ENCODE measurements at regions not wholly inside any gene's neighbourhood (a gene's known extent, or its start where the extent isn't known, plus 50 kb on each side); places are given as distances from the start of the nearest gene placed in this dataset.

DNA sequence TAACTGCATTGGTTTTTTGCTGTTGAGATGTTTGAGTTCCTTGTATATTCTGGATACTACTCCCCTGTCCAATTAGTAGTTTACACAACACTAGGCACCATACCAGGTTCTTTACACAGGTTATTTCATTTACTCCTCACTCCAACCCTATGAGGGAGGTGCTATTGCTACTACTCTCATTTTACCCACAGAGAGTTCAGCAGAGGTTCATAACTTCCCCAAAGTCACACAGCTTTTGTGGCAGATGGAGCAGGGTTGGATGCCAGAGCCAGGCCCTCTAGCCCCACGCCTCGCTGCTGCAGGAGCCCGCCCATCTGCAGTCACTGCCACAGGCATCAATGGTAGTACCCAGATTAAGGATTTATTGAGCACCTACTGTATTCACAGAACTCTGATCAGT lies 61.7 kb upstream of the MAP3K4 start:
- Histone ChIP-seq H3K9me3 (ENCODE audit: control insufficient read depth in 2 of 2, low read length in 2 of 2) (no peaks in the 10 kb centered on the region), H3K9ac (ENCODE audit: low read length in 2 of 2) (no peak overlapping the region), H3K27ac (ENCODE audit: low read length) (no peak overlapping the region), H3K4me3 (ENCODE audit: low read length in 2 of 2) (no peak overlapping the region), H3K36me3 (ENCODE audit: control insufficient read depth in 2 of 2, insufficient read depth in 2 of 2, low read length in 2 of 2) (no peaks in the 10 kb centered on the region), H3K27me3 (ENCODE audit: control insufficient read depth in 1 of 2, insufficient read depth in 2 of 2, low read length in 2 of 2) (peaks cover 0 to 3% of the 10 kb centered on the region in 2 donors), H3K4me1 (ENCODE audit: control insufficient read depth, insufficient read depth, low read length) (no peaks in the 10 kb centered on the region)

DNA sequence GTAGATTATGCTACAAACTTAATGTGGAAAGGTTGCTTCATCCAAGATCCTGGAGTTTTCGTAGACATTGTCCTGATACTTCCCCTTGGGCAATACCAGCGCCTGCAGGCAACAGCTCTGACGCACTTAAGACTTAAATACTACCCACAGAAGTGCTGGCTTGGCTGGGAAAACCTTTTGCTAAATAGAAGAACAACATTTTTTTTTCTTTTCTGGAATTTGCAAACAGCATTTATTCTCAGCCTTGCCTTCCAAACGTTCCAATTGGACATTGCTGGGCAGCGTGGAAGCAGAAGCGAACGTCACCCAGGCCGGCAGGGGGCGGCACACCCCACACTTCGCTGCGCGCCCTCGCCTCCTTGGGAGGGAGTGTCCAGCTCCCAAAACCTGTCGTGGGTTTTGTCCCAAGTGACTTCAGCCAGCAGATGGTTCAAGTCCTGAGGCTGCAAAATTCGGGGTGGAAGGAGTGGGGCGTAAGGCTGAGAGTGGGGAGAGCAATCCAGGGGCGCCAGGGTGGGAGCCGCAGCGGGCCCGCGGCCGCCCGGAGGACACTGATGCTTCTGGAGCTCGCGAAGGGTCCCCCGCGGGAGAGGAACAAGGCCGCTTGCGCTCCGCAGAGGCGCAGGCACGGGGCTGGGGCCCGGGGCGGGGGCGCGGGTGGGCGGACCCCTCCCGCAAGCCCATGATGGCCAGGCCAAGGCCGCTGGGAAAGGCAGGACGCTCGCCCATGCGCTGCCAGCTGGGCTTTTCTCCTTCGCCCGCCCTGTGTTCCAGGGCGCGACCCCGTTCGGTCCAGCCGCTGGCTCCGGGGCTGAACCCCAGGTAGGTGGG lies 60.8 kb upstream of the MAP3K4 start:
- H3K9ac ChIP-seq (ENCODE audit: low read length in 2 of 2), result no peak overlapping the region
- no peak overlapping the region for H3K27ac ChIP-seq (ENCODE audit: low read length)
- peak overlapping the region; percentile 59 to 74 for H3K4me3 ChIP-seq (ENCODE audit: low read length in 2 of 2)

DNA sequence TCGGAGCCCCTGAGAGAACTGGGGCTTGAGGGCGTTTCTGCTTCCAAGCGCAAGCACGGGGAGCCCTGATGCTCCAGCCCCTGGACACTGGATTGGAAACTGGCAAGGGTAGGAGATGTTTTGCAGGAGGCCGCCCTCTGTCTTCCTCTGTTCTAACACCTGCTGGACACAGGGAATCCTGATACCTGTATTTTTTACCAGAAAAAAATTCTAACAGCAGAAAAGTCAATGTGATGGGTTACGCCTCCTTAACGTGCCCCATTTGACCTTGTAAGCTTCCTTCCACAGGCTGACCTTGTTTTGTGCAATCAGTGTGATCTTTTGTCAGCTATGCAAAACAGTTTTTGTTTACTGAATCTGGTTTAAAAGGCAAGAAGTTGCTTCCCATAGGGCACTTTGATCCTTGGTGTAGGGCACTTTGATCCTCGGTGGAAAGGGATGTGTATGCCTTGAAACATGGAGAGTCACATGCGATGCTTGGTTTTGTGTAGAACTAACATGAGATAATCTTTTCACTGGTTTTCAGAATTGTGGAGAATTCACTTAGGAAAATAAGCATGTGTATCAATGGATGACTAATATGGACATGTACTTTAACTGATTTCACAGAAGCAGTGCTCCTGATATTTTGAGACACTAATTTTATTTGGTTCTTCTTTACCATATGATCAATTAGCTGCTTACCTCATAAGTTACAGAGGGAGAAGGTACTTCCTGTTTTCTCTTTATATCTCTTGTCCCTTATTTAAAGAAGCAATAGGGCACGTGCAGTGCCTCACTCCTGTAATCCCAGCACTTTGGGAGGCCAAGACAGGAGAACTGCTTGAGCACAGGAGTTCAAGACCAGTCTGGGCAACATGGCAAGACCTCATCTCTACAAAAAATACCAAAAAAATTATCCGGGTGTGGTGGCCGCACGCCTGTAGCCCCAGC lies 59.9 kb upstream of the MAP3K4 start:
- H3K9ac ChIP-seq (ENCODE audit: low read length in 2 of 2), result no peak overlapping the region
- H3K4me1 ChIP-seq (ENCODE audit: control insufficient read depth, insufficient read depth, low read length), result no peaks in the 10 kb centered on the region
- H3K27me3 ChIP-seq (ENCODE audit: control insufficient read depth in 1 of 2, insufficient read depth in 2 of 2, low read length in 2 of 2), result no peaks in the 10 kb centered on the region
- H3K36me3 ChIP-seq (ENCODE audit: control insufficient read depth in 2 of 2, insufficient read depth in 2 of 2, low read length in 2 of 2), result no peaks in the 10 kb centered on the region
- H3K9me3 ChIP-seq (ENCODE audit: control insufficient read depth in 2 of 2, low read length in 2 of 2), result no peaks in the 10 kb centered on the region
- H3K4me3 ChIP-seq (ENCODE audit: low read length in 2 of 2), result peak overlapping the region; percentile 59 to 74
- H3K27ac ChIP-seq (ENCODE audit: low read length), result no peak overlapping the region

More for the DNA sequence above, 60.8 kb upstream of the MAP3K4 start:
- peaks cover 0 to 3% of the 10 kb centered on the region in 2 donors for H3K27me3 ChIP-seq (ENCODE audit: control insufficient read depth in 1 of 2, insufficient read depth in 2 of 2, low read length in 2 of 2)
- no peaks in the 10 kb centered on the region for H3K4me1 ChIP-seq (ENCODE audit: control insufficient read depth, insufficient read depth, low read length)
- H3K36me3 ChIP-seq (ENCODE audit: control insufficient read depth in 2 of 2, insufficient read depth in 2 of 2, low read length in 2 of 2), result no peaks in the 10 kb centered on the region
- H3K9me3 ChIP-seq (ENCODE audit: control insufficient read depth in 2 of 2, low read length in 2 of 2), result no peaks in the 10 kb centered on the region

- H3K36me3 ChIP-seq (ENCODE audit: control insufficient read depth in 2 of 2, insufficient read depth in 2 of 2, low read length in 2 of 2), result no peaks in the 10 kb centered on the region
- no peak overlapping the region for H3K9ac ChIP-seq (ENCODE audit: low read length in 2 of 2)
- H3K4me3 ChIP-seq (ENCODE audit: low read length in 2 of 2), result no peak overlapping the region
- H3K27ac ChIP-seq (ENCODE audit: low read length), result no peak overlapping the region
- H3K9me3 ChIP-seq (ENCODE audit: control insufficient read depth in 2 of 2, low read length in 2 of 2), result no peaks in the 10 kb centered on the region
- no peaks in the 10 kb centered on the region for H3K27me3 ChIP-seq (ENCODE audit: control insufficient read depth in 1 of 2, insufficient read depth in 2 of 2, low read length in 2 of 2)
- H3K4me1 ChIP-seq (ENCODE audit: control insufficient read depth, insufficient read depth, low read length), result no peaks in the 10 kb centered on the region
These were observed 58.3 kb upstream of the MAP3K4 start for GRCh38 chr6:160933256-160933655.

- Histone ChIP-seq H3K4me3 (ENCODE audit: low read length in 2 of 2) (no peak overlapping the region), H3K36me3 (ENCODE audit: control insufficient read depth in 2 of 2, insufficient read depth in 2 of 2, low read length in 2 of 2) (no peaks in the 10 kb centered on the region), H3K4me1 (ENCODE audit: control insufficient read depth, insufficient read depth, low read length) (no peaks in the 10 kb centered on the region), H3K9me3 (ENCODE audit: control insufficient read depth in 2 of 2, low read length in 2 of 2) (no peaks in the 10 kb centered on the region), H3K27me3 (ENCODE audit: control insufficient read depth in 1 of 2, insufficient read depth in 2 of 2, low read length in 2 of 2) (no peaks in the 10 kb centered on the region), H3K9ac (ENCODE audit: low read length in 2 of 2) (no peak overlapping the region), H3K27ac (ENCODE audit: low read length) (no peak overlapping the region)
These were observed 57.4 kb upstream of the MAP3K4 start for GRCh38 chr6:160934157-160934556.

- Histone ChIP-seq H3K9ac (ENCODE audit: low read length in 2 of 2) (no peak overlapping the region), H3K4me3 (ENCODE audit: low read length in 2 of 2) (no peak overlapping the region), H3K36me3 (ENCODE audit: control insufficient read depth in 2 of 2, insufficient read depth in 2 of 2, low read length in 2 of 2) (no peaks in the 10 kb centered on the region)
These were observed 51.4 kb upstream of the MAP3K4 start for GRCh38 chr6:160940197-160940596.

More at GRCh38 chr6:160940197-160940596, 51.4 kb upstream of the MAP3K4 start:
- Histone ChIP-seq H3K27ac (ENCODE audit: low read length) (no peak overlapping the region), H3K9me3 (ENCODE audit: control insufficient read depth in 2 of 2, low read length in 2 of 2) (no peaks in the 10 kb centered on the region), H3K27me3 (ENCODE audit: control insufficient read depth in 1 of 2, insufficient read depth in 2 of 2, low read length in 2 of 2) (peaks cover 0 to 2% of the 10 kb centered on the region in 2 donors), H3K4me1 (ENCODE audit: control insufficient read depth, insufficient read depth, low read length) (no peaks in the 10 kb centered on the region)

Data from stomach smooth muscle (tissue), 2 donors.